VCaP (cell line): ENCODE measurements at regions not wholly inside any gene's neighbourhood (a gene's known extent, or its start where the extent isn't known, plus 50 kb on each side); places are given as distances from the start of the nearest gene placed in this dataset.

Source experiments
- H3K27ac ChIP-seq: fragments of 450-650 bp; 2 replicates; pipeline ENCODE4 v1.5.1; 2017
- CTCF ChIP-seq: fragments of 450-650 bp; conservative IDR thresholded peaks from 2 replicates; pipeline ENCODE4 v1.5.1; 2017; ENCODE audit warnings: mild to moderate bottlenecking, moderate library complexity

DNA sequence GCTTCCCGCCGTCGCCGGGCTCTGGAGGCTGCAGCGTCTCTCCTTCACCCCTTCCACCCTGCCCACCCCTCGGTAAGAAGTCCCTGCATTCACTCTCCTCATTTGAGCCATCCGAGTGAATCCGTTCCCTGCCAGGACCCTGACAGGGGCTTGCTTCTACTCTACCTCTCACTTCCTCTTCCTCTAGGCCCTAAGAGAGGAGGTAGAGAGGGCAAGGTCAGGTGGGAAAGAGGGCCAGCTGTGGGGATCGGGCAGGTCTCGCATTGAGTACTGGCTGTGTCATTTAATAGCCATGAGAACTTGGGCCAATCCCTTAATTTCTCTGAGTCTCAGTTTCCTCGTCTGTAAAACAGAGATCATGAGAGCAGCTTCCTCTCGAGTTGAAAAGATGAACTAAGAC, 283.6 kb downstream of the UACA start:
- no peak for TF ChIP-seq CTCF
- H3K27ac ChIP-seq = no peak overlapping the region

GRCh38 chr15:70479056-70479455, 284.3 kb downstream of the UACA start:
- no peak for TF ChIP-seq CTCF
- no peak overlapping the region for H3K27ac ChIP-seq

DNA sequence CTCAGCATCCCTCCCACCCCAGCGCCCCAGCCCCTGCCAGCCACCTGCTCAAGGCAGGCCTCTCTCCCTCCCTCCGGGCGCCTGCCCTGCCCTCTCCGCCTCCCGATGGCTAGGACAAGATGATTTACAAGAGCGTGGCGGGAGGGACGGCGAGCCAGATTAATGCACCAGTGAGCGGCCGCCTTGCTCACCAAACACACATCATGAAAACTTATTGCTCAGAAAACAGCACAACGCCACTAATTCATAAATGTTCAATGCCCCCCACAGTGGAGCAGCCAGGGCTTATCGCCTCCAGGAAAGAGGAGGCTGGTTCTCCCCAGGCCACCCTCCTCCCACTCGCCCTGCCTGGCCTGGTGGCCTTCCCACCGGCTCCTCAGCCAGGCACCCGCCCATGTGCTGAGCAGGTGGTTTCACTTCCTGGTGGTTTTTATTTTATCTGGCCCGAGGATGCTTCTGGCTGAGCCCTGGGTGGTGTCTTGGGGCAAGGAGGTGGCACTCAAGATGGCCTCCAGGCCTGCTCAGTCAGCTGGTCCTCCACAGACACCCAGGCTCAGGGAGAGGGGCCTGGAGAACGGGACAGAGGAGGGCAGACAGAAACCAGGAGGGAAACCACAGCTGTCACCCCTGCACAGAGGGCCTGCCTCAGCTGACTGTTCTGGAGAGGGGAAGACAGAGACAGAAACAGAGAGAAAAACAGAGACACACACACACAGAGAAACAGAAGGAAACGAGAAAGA, 284.9 kb downstream of the UACA start:
- H3K27ac ChIP-seq = no peak overlapping the region
- TF ChIP-seq CTCF = no peak

DNA sequence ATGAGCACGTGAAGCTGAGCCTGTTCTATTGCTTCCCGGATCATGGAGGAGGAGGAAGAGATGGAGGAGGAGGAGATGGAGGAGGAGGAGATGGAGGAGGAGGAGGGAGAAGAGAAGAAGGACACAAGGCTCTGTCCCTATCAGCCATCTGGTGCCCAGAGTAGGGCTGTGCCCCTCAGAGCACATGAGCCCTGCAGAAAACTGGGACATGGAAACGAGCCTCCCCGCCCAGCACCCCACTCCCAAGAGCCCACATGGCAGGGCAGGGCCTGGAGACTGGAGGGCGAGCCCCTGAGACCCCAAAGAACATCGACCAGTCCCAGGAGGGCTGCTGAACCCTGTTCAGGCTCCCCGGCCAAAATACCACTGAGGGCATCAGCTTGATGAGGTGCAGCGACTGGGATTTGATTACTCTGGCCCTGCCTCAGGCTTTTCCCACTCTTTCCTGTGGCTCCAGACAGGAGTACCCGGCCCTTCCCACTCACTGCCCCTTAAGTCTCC, 285.6 kb downstream of the UACA start:
- H3K27ac ChIP-seq = no peak overlapping the region
- TF ChIP-seq CTCF = no peak

- H3K27ac ChIP-seq = no peak overlapping the region
- TF ChIP-seq CTCF = no peak
These were observed 286.9 kb downstream of the UACA start for GRCh38 chr15:70476441-70476840.

- TF ChIP-seq CTCF = no peak
These were observed 287.4 kb downstream of the UACA start for GRCh38 chr15:70475921-70476320.

GRCh38 chr15:70475407-70475781, 288.0 kb downstream of the UACA start:
- TF ChIP-seq CTCF = no peak
- peak overlapping the region; percentile 68 for H3K27ac ChIP-seq

More at GRCh38 chr15:70475921-70476320, 287.4 kb downstream of the UACA start:
- no peak overlapping the region for H3K27ac ChIP-seq
